Keratinocyte (primary cell): ENCODE measurements at regions not wholly inside any gene's neighbourhood (a gene's known extent, or its start where the extent isn't known, plus 50 kb on each side); places are given as distances from the start of the nearest gene placed in this dataset.

Experiments
- CTCF ChIP-seq, 3 experiments: IDR thresholded peaks in 1 of 3; conservative IDR thresholded peaks in 1 of 3; optimal IDR thresholded peaks in 1 of 3; 2 replicates in 2 of 3; 3 replicates in 1 of 3; pipeline versions ENCODE3 to v1.5.1; 2011; ENCODE audit warnings: low read length in 3 of 3, mild to moderate bottlenecking in 3 of 3, moderate library complexity in 2 of 3, control low read depth in 1 of 3, inconsistent platforms in 1 of 3; ENCODE audit not compliant: insufficient read depth in 2 of 3; ENCODE audit errors: extremely low read depth in 1 of 3
- EZH2 ChIP-seq: IDR thresholded peaks from one replicate; pipeline ENCODE4 v1.6.1; 2012; ENCODE audit warnings: inconsistent platforms, mild to moderate bottlenecking, low read length, moderate library complexity

- TF ChIP-seq CTCF (optimal IDR thresholded peaks at IDR 0.05 in 1 of 3, IDR thresholded peaks at IDR 0.05 in 1 of 3, conservative IDR thresholded peaks at IDR 0.05 in 1 of 3; ENCODE audit: extremely low read depth in 1 of 3, insufficient read depth in 2 of 3, low read length in 3 of 3): no peak
- TF ChIP-seq EZH2: no peak
Measured at GRCh38 chr3:3316521-3316920, 137.0 kb upstream of the CRBN start.
